Heart left ventricle (tissue), 16 donors: ENCODE measurements at regions not wholly inside any gene's neighbourhood (a gene's known extent, or its start where the extent isn't known, plus 50 kb on each side); places are given as distances from the start of the nearest gene placed in this dataset.
"Not testable (repeated sequence)": the region's sequence is repeated elsewhere in the genome, so short reads cannot be mapped to it uniquely, and the experiment has no call there.

Source experiments
- ATAC-seq, 4 donors: fragments of 200-7000 bp; cut with Tn5 transposase; one replicate each; pipeline ENCODE4 v1.9.1; 2020 to 2022; ENCODE audit warnings: moderate library complexity in 4 of 4, mild to moderate bottlenecking in 3 of 4, moderate number of reproducible peaks in 1 of 4
- DNase-seq, 5 donors: peaks; one replicate each; pipeline ENCODE4 v3.0.0-alpha.2; 2020
- H3K27ac ChIP-seq, 12 donors: fragments of 200-600 bp; sonication (generic) in 4 of 12; one replicate each; pipeline versions ENCODE4 v1.5.0 to v1.8.0; 2016 to 2022; ENCODE audit warnings: mild to moderate bottlenecking in 2 of 12
- H3K27me3 ChIP-seq, 9 donors: fragments of 200-600 bp; sonication (generic) in 2 of 9; one replicate each; pipeline versions ENCODE4 v1.5.1 to v1.8.0; 2016 to 2022; ENCODE audit warnings: mild to moderate bottlenecking in 3 of 9
- H3K36me3 ChIP-seq, 9 donors: fragments of 200-600 bp; sonication (generic) in 2 of 9; one replicate each; pipeline versions ENCODE4 v1.5.0 to v1.8.0; 2018 to 2022; ENCODE audit warnings: mild to moderate bottlenecking in 2 of 9
- H3K4me1 ChIP-seq, 12 donors: fragments of 200-600 bp; sonication (generic) in 4 of 12; one replicate each; pipeline versions ENCODE4 v1.5.0 to v1.8.0; 2016 to 2022; ENCODE audit warnings: mild to moderate bottlenecking in 3 of 12
- H3K4me3 ChIP-seq, 12 donors: fragments of 200-600 bp; sonication (generic) in 4 of 12; one replicate each; pipeline versions ENCODE4 v1.5.0 to v1.8.0; 2017 to 2022; ENCODE audit warnings: mild to moderate bottlenecking in 9 of 12, moderate library complexity in 4 of 12
- H3K9me3 ChIP-seq, 12 donors: fragments of 200-600 bp; sonication (generic) in 4 of 12; one replicate each; pipeline versions ENCODE4 v1.5.0 to v1.8.0; 2016 to 2022; ENCODE audit warnings: mild to moderate bottlenecking in 1 of 12
- POLR2A ChIP-seq, 2 donors: fragments of 450-650 bp; IDR thresholded peaks; one replicate each; pipeline ENCODE4 v1.6.1; 2017; ENCODE audit warnings: antibody characterized with exemption in 2 of 2, mild to moderate bottlenecking in 2 of 2, moderate library complexity in 2 of 2
- WGBS, 4 donors: extraction: QIAGEN DNeasy Blood & Tissue Kit in 2 of 4; methylation state at CpG; one replicate each; pipeline versions ENCODE4 v1.1.5 to v1.1.7; 2013 to 2018; 5-methylcytosine and 5-hydroxymethylcytosine counted together
- intact Hi-C, 10 donors: fragments of 100-400 bp; cut with DNase I; formaldehyde crosslinking; loops; one replicate each; pipeline versions ENCODE4 v1.11.1 to v1.14.2; 2022
- TF ChIP-seq, protein P1 (sequence below), 12 donors: fragments of 200-600 bp; sonication (generic) in 4 of 12; IDR thresholded peaks; one replicate each; pipeline versions ENCODE4 v1.5.0 to v1.8.0; 2018 to 2022; ENCODE audit warnings: antibody characterized with exemption in 12 of 12, mild to moderate bottlenecking in 5 of 12
- donor health status: ischemic (EF 13 %, LVEDD 7.1; RV severe dilation, severe dysfunction).
- donor health status: healthy with polysubstance abuse.
- donor health status: DM: no; HTN: yes; CAD: no.
- donor health status: DM: no; HTN: no; CAD: no.
- donor health status: ischemic (EF 25% LVEDD 6.9; RV normal size, moderate dysfunction).
- donor health status: ischemic (EF 25% LVEDD 5.7; RV mildly dilated, moderate dysfunction).
- donor health status: healthy.
- donor health status: DM: yes; HTN: yes; CAD: no.
- donor health status: ischemic (EF 35%, LVEDD 5.7; RV mildly dilated, moderate dysfunction).
- donor health status: nonischemic (EF 11% LVEDD 7.7; RV severe dilation, severe dysfunction).
- donor health status: DM: yes; HTN: yes; CAD: no.
- donor health status: PGD.
- donor health status: ischemic (EF 29% LVEDD 5.4; RV normal size, mild dysfunction).
- donor health status: nonischemic (EF 23%, LVEDD 6.1; RV moderate dilation, normal function).

DNA sequence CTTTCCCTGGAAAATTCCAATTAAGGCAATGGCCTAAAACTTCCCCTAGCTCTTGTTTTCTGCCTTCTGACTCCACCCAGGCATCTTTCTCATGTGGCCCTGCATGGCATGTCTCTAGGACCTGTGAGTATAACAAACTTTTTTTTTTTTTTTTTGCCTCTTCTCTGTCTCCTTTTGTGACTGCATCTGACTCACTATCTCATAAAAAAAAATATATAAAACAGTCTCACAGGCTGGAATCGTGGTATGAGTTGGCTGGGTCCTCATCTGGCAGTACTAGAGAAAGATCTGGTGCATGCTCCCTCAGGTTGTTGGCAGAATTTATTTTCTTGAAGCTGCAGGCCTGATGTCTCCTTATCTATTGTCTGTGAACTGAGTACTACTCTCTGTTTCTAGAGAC lies 313.9 kb downstream of the TECRL start:
- intact Hi-C loops: no loop called here
- H3K27me3 ChIP-seq: no peaks in the 10 kb centered on the region
- no peak for DNase-seq
- no peaks in the 10 kb centered on the region for H3K4me1 ChIP-seq
- no peak for ATAC-seq
- WGBS, 4 donors: 47 to 68% (median 55%) methylated on average over 1 of the region's 1 CpG
- H3K27ac ChIP-seq: no peak overlapping the region
- no peak overlapping the region for H3K4me3 ChIP-seq
- TF ChIP-seq POLR2A (IDR thresholded peaks at IDR 0.05): no peak
- TF ChIP-seq, protein P1, sequence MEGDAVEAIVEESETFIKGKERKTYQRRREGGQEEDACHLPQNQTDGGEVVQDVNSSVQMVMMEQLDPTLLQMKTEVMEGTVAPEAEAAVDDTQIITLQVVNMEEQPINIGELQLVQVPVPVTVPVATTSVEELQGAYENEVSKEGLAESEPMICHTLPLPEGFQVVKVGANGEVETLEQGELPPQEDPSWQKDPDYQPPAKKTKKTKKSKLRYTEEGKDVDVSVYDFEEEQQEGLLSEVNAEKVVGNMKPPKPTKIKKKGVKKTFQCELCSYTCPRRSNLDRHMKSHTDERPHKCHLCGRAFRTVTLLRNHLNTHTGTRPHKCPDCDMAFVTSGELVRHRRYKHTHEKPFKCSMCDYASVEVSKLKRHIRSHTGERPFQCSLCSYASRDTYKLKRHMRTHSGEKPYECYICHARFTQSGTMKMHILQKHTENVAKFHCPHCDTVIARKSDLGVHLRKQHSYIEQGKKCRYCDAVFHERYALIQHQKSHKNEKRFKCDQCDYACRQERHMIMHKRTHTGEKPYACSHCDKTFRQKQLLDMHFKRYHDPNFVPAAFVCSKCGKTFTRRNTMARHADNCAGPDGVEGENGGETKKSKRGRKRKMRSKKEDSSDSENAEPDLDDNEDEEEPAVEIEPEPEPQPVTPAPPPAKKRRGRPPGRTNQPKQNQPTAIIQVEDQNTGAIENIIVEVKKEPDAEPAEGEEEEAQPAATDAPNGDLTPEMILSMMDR (IDR thresholded peaks at IDR 0.05): no peak
- H3K36me3 ChIP-seq: no peaks in the 10 kb centered on the region
- H3K9me3 ChIP-seq: no peaks in the 10 kb centered on the region

DNA sequence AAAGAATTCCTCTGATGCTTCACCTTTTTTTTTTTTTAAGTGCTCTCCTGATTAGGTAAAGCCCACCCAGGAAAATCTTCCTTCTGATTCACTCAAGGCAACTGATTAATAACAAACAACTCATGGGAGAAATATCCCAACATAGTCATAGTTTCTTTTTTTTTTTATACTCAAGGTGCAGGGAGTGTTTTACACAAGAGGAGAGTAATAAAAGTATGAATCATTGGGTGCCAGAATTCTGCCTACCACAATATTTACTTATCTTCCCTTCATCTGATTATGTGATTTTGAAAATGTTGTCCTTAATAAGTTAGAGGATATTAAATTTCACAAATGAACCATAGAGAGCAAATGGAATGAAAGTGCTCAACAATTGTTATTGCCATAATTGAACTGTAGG lies 329.9 kb downstream of the TECRL start:
- Histone ChIP-seq H3K36me3 (no peaks in the 10 kb centered on the region), H3K27ac (no peak overlapping the region), H3K27me3 (no peaks in the 10 kb centered on the region), H3K4me1 (no peaks in the 10 kb centered on the region), H3K4me3 (no peak overlapping the region), H3K9me3 (peaks cover 0 to 2% (median 0%) of the 10 kb centered on the region in 12 donors)
- TF ChIP-seq, protein P1 (IDR thresholded peaks at IDR 0.05): no peak
- TF ChIP-seq POLR2A (IDR thresholded peaks at IDR 0.05): no peak
- no peak for ATAC-seq
- intact Hi-C loops: no loop called here
- no peak for DNase-seq

DNA sequence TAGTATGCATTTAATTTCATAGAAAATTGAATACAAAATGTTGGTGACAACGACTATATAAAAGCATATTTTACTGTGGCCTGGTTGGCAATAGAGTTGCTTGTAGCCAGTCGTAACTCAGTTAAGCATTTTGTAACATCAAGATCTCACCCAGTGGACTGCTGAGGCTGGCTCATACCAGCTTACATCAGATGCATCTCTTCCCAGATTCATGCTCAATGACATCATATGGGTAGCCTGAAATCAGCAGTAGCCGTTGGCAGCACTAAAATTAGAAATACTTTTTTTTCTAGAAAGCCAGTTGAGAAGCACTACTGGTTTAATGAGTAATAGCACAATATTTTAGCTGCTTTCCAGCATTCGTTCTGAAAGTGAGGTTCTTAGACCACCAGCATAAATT lies 341.2 kb downstream of the TECRL start:
- TF ChIP-seq, protein P1 (IDR thresholded peaks at IDR 0.05): no peak
- no peak for TF ChIP-seq POLR2A (IDR thresholded peaks at IDR 0.05)
- no peak for ATAC-seq
- intact Hi-C loops: no loop called here
- Histone ChIP-seq H3K27me3 (no peaks in the 10 kb centered on the region), H3K36me3 (no peaks in the 10 kb centered on the region), H3K27ac (no peak overlapping the region), H3K4me3 (no peak overlapping the region), H3K9me3 (peaks cover 0 to 3% (median 0%) of the 10 kb centered on the region in 12 donors), H3K4me1 (no peaks in the 10 kb centered on the region)
- 42 to 54% (median 47%) methylated on average over 4 of the region's 4 CpGs for WGBS, 4 donors
- no peak for DNase-seq

DNA sequence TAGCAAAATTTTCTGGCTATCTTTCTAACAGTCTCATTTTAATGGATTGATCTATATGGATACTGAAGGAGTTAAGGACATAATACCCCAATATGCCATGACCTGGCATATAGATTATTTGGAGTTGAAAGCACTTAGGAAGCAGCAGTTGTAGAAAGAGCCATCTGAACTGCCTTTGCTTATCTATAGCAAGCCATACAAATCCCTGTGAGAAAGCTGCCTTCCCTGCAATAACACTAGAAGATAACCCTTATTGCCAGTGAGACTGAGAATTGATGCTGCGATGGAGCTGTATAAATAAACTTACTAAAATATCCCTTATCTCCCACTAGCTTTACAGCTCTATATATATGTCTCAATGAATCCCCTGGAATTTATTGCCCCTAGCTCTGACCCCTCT lies 346.3 kb downstream of the TECRL start:
- 27 to 38% (median 35%) methylated on average over 1 of the region's 1 CpG for WGBS, 4 donors
- Histone ChIP-seq H3K27ac (no peak overlapping the region), H3K27me3 (no peaks in the 10 kb centered on the region), H3K4me1 (no peaks in the 10 kb centered on the region), H3K9me3 (peaks cover 0 to under 1% (median 0%) of the 10 kb centered on the region in 12 donors), H3K36me3 (no peaks in the 10 kb centered on the region), H3K4me3 (no peak overlapping the region)
- intact Hi-C loops: no loop called here
- TF ChIP-seq, protein P1 (IDR thresholded peaks at IDR 0.05): no peak
- no peak for TF ChIP-seq POLR2A (IDR thresholded peaks at IDR 0.05)
- ATAC-seq (no peak), DNase-seq (no peak)

DNA sequence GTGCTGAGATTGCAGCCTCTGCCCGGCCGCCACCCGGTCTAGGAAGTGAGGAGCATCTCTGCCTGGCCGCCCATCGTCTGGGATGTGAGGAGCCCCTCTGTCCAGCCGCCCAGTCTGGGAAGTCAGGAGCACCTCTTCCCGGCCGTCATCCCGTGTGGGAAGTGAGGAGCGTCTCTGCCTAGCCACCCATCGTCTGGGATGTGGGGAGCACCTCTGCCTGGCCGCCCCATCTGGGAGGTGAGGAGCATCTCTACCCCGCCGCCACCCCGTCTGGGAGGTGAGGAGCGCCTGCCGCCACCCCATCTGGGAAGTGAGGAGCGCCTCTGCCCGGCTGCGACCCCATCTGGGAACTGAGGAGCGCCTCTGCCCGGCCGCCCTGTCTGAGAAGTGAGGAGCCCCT lies 372.2 kb downstream of the TECRL start:
- H3K9me3 ChIP-seq: peaks cover 0 to 11% (median 3%) of the 10 kb centered on the region in 12 donors
- H3K27me3 ChIP-seq, H3K36me3 ChIP-seq, H3K27ac ChIP-seq, H3K4me3 ChIP-seq, intact Hi-C loops, H3K4me1 ChIP-seq, ATAC-seq: not testable (repeated sequence)
- 91 to 97% (median 94%) methylated on average over 19 to 23 of the region's 23 CpGs; no CpG with 5 or more reads in 1 of the 4 donors for WGBS, 4 donors
- DNase-seq: peak in 1 of 5 donors; percentile 55
